B cell (primary cell): ENCODE measurements at regions not wholly inside any gene's neighbourhood (a gene's known extent, or its start where the extent isn't known, plus 50 kb on each side); places are given as distances from the start of the nearest gene placed in this dataset.

Source experiments
- ATAC-seq: fragments of 200-7000 bp; cut with Tn5 transposase; one replicate; pipeline ENCODE4 v1.10.0; 2021; ENCODE audit warnings: low read depth, mild to moderate bottlenecking, moderate number of reproducible peaks, moderate library complexity
- CTCF ChIA-PET: fragments of 350-600 bp; sonication (Branson Sonifier 250); formaldehyde crosslinking; loops from one replicate; lab custom pipeline; 2021; ENCODE audit warnings: antibody characterized with exemption, inconsistent platforms; lab: Charles Lee
- POLR2A ChIA-PET: fragments of 350-600 bp; sonication (Branson Sonifier 250); formaldehyde crosslinking; loops from one replicate; lab custom pipeline; 2021; ENCODE audit warnings: antibody characterized with exemption; lab: Charles Lee
- DNase-seq: peaks from one replicate; pipeline ENCODE4 v3.0.0; 2013
- H2AFZ ChIP-seq: 2 replicates; pipeline ENCODE4 v1.6.1; 2012; ENCODE audit warnings: mild to moderate bottlenecking, low read depth, low read length; ENCODE audit not compliant: insufficient read depth, poor library complexity, severe bottlenecking
- H3K27ac ChIP-seq, 2 donors: 1 replicate in 1 of 2; 2 replicates in 1 of 2; pipeline ENCODE4 v1.5.1; 2012 to 2013; ENCODE audit warnings: low read length in 2 of 2, mild to moderate bottlenecking in 2 of 2, moderate library complexity in 1 of 2
- H3K27me3 ChIP-seq, 4 experiments: fragments of 200-600 bp in 1 of 4; sonication (generic) in 1 of 4; replicated peaks in 1 of 4; 1 replicate in 2 of 4; 2 replicates in 2 of 4; pipeline versions ENCODE4 v1.6.1 to v1.7.0; 2013 to 2016; ENCODE audit warnings: low read length in 3 of 4, mild to moderate bottlenecking in 2 of 4, mixed read lengths in 1 of 4, moderate library complexity in 1 of 4; ENCODE audit not compliant: insufficient read depth in 4 of 4, control insufficient read depth in 3 of 4; ENCODE audit errors: control extremely low read depth in 1 of 4
- H3K36me3 ChIP-seq, 2 experiments: replicated peaks in 1 of 2; 1 replicate in 1 of 2; 2 replicates in 1 of 2; pipeline versions ENCODE4 v1.6.1 to v1.7.1; 2013; ENCODE audit warnings: low read length in 1 of 2; ENCODE audit not compliant: insufficient read depth in 2 of 2, control insufficient read depth in 1 of 2; ENCODE audit errors: control extremely low read depth in 1 of 2, extremely low read depth in 1 of 2
- H3K4me1 ChIP-seq, 2 donors: fragments of 200-600 bp in 1 of 2; sonication (generic) in 1 of 2; 1 replicate in 1 of 2; 2 replicates in 1 of 2; pipeline versions ENCODE4 v1.5.1 to v1.6.1; 2013 to 2017; ENCODE audit warnings: low read length in 2 of 2; ENCODE audit not compliant: control insufficient read depth in 2 of 2, insufficient read depth in 2 of 2
- H3K4me2 ChIP-seq: replicated peaks from 2 replicates; pipeline ENCODE3; 2012; ENCODE audit warnings: mild to moderate bottlenecking, low read depth, low read length; ENCODE audit not compliant: poor library complexity, severe bottlenecking
- H3K4me3 ChIP-seq, 5 experiments: fragments of 200-600 bp in 1 of 5; sonication (generic) in 1 of 5; 1 replicate in 3 of 5; 2 replicates in 2 of 5; pipeline versions ENCODE4 v1.5.1 to v1.7.0; 2011 to 2016; ENCODE audit warnings: low read length in 4 of 5, mild to moderate bottlenecking in 4 of 5, low read depth in 2 of 5, control low read depth in 1 of 5, moderate library complexity in 1 of 5; ENCODE audit not compliant: insufficient read depth in 1 of 5; ENCODE audit errors: control extremely low read depth in 1 of 5, extremely low read depth in 1 of 5
- H3K79me2 ChIP-seq: fragments of 200-600 bp; sonication (generic); one replicate; pipeline ENCODE4 v1.6.0; 2016; ENCODE audit warnings: low read length; ENCODE audit not compliant: control insufficient read depth, insufficient read depth
- H3K9ac ChIP-seq: fragments of 200-600 bp; sonication (generic); 2 replicates; pipeline ENCODE4 v1.6.1; 2017; ENCODE audit warnings: mild to moderate bottlenecking, low read length, moderate library complexity
- H3K9me3 ChIP-seq, 3 donors: one replicate each; pipeline versions ENCODE4 v1.6.1 to v1.7.1; 2013; ENCODE audit warnings: low read length in 2 of 3; ENCODE audit not compliant: control insufficient read depth in 2 of 3, insufficient read depth in 1 of 3; ENCODE audit errors: control extremely low read depth in 1 of 3
- H4K20me1 ChIP-seq: 2 replicates; pipeline ENCODE4 v1.6.0; 2012; ENCODE audit warnings: mild to moderate bottlenecking, low read length; ENCODE audit not compliant: insufficient read depth, control insufficient read depth, poor library complexity, severe bottlenecking
- H3K27ac Mint-ChIP-seq: one replicate; pipeline ENCODE4 v1.8.0; 2021; ENCODE audit warnings: mixed read lengths
- H3K27me3 Mint-ChIP-seq: one replicate; pipeline ENCODE4 v1.8.0; 2021; ENCODE audit warnings: mixed read lengths
- H3K4me1 Mint-ChIP-seq: one replicate; pipeline ENCODE4 v1.8.0; 2021; ENCODE audit warnings: mixed read lengths
- H3K4me3 Mint-ChIP-seq: one replicate; pipeline ENCODE4 v1.8.0; 2021; ENCODE audit warnings: mixed read lengths
- H3K9me3 Mint-ChIP-seq: one replicate; pipeline ENCODE4 v1.8.0; 2022; ENCODE audit warnings: mixed read lengths; ENCODE audit not compliant: insufficient read depth
- CTCF ChIP-seq: fragments of 200-600 bp; IDR thresholded peaks from one replicate; pipeline ENCODE4 v1.8.0; 2022; ENCODE audit warnings: antibody characterized with exemption, mild to moderate bottlenecking
- EZH2 ChIP-seq: IDR thresholded peaks from 2 replicates; pipeline ENCODE4 v1.6.1; 2012; ENCODE audit warnings: borderline replicate concordance, low read depth, mild to moderate bottlenecking, moderate library complexity, low read length; ENCODE audit not compliant: insufficient read depth, poor library complexity, severe bottlenecking
- WGBS: methylation state at CpG from one replicate; pipeline ENCODE4 v1.1.5; 2013; ENCODE audit warnings: missing lambda C conversion rate; ENCODE audit not compliant: insufficient coverage; 5-methylcytosine and 5-hydroxymethylcytosine counted together
- intact Hi-C: fragments of 100-400 bp; cut with micrococcal nuclease; formaldehyde crosslinking; loops from one replicate; pipeline ENCODE4 v1.10.0; 2022

- intact Hi-C loops = no loop called here
- TF ChIP-seq CTCF (no peak), EZH2 (no peak)
- ChIA-PET POLR2A (no interaction called here), CTCF (no interaction called here)
- no peak overlapping the region for H3K4me3 ChIP-seq
- 20% methylated on average over 8 of the region's 9 CpGs for WGBS
- H3K79me2 ChIP-seq = no peaks in the 10 kb centered on the region
- DNase-seq (peak; percentile 35), ATAC-seq (peak; percentile 21)
- peaks cover 0 to 38% (median 9%) of the 10 kb centered on the region in 4 experiments for H3K27me3 ChIP-seq
- no peaks in the 10 kb centered on the region for H3K4me1 ChIP-seq
- Mint-ChIP-seq H3K9me3 (no peaks in the 10 kb centered on the region), H3K4me3 (no peak overlapping the region), H3K27ac (no peak overlapping the region), H3K27me3 (peaks cover 26% of the 10 kb centered on the region), H3K4me1 (peaks cover 10% of the 10 kb centered on the region)
- no peaks in the 10 kb centered on the region for H4K20me1 ChIP-seq
- peaks cover 0 to 10% (median 0%) of the 10 kb centered on the region in 3 donors for H3K9me3 ChIP-seq
- H2AFZ ChIP-seq = peak overlapping the region; percentile 54
- peak overlapping the region; percentile 11 for H3K4me2 ChIP-seq
- H3K36me3 ChIP-seq = no peaks in the 10 kb centered on the region
- H3K27ac ChIP-seq = no peak overlapping the region
- no peak overlapping the region for H3K9ac ChIP-seq
These were observed 127.4 kb upstream of the PRMT8 start for GRCh38 chr12:3363608-3364007.

GRCh38 chr12:3364226-3364625, 126.8 kb upstream of the PRMT8 start:
- Histone ChIP-seq H3K4me1 (no peaks in the 10 kb centered on the region), H3K4me2 (no peak overlapping the region), H3K9ac (no peak overlapping the region), H2AFZ (no peak overlapping the region), H3K36me3 (no peaks in the 10 kb centered on the region), H4K20me1 (no peaks in the 10 kb centered on the region), H3K27ac (no peak overlapping the region), H3K9me3 (peaks cover 0 to 10% (median 0%) of the 10 kb centered on the region in 3 donors), H3K4me3 (no peak overlapping the region), H3K79me2 (no peaks in the 10 kb centered on the region), H3K27me3 (peaks cover 0 to 38% (median 9%) of the 10 kb centered on the region in 4 experiments)
- intact Hi-C loops = no loop called here
- Mint-ChIP-seq H3K9me3 (no peaks in the 10 kb centered on the region), H3K4me3 (no peak overlapping the region), H3K27me3 (peaks cover 21% of the 10 kb centered on the region), H3K4me1 (peaks cover 10% of the 10 kb centered on the region), H3K27ac (no peak overlapping the region)
- DNase-seq (no peak), ATAC-seq (no peak)
- CTCF ChIA-PET = no interaction called here
- WGBS = 97% methylated on average over 5 of the region's 5 CpGs
- POLR2A ChIA-PET = no interaction called here
- no peak for TF ChIP-seq CTCF
- TF ChIP-seq EZH2 = no peak
